CD1c-positive myeloid dendritic cell (primary cell): ENCODE measurements at regions not wholly inside any gene's neighbourhood (a gene's known extent, or its start where the extent isn't known, plus 50 kb on each side); places are given as distances from the start of the nearest gene placed in this dataset.

ENCODE experiments used
- DNase-seq: peaks from one replicate; pipeline ENCODE4 v3.0.0-alpha.2; 2016; ENCODE audit errors: extremely low spot score

GRCh38 chr13:99642841-99643240, 141.6 kb downstream of the TM9SF2 start:
- DNase-seq, result no peak

- no peak for DNase-seq
Measured at GRCh38 chr13:99642006-99642405, 140.7 kb downstream of the TM9SF2 start.

GRCh38 chr13:99640260-99640659, 139.0 kb downstream of the TM9SF2 start:
- DNase-seq, result no peak

GRCh38 chr13:99639126-99639525, 137.9 kb downstream of the TM9SF2 start:
- DNase-seq, result no peak

GRCh38 chr13:99636728-99637353, 135.6 kb downstream of the TM9SF2 start:
- DNase-seq, result no peak

GRCh38 chr13:99636306-99636705, 135.0 kb downstream of the TM9SF2 start:
- no peak for DNase-seq

GRCh38 chr13:99634672-99635071, 133.4 kb downstream of the TM9SF2 start:
- no peak for DNase-seq

GRCh38 chr13:99630269-99630898, 129.1 kb downstream of the TM9SF2 start:
- DNase-seq, result no peak

- no peak for DNase-seq
Measured at GRCh38 chr13:99629641-99630040, 128.4 kb downstream of the TM9SF2 start.

- no peak for DNase-seq
Measured at GRCh38 chr13:99628442-99628841, 127.2 kb downstream of the TM9SF2 start.

- DNase-seq, result no peak
Measured at GRCh38 chr13:99626461-99627082, 125.3 kb downstream of the TM9SF2 start.

- DNase-seq, result no peak
Measured at GRCh38 chr13:99624936-99625540, 123.8 kb downstream of the TM9SF2 start.

GRCh38 chr13:99620806-99621205, 119.5 kb downstream of the TM9SF2 start:
- DNase-seq, result no peak

- no peak for DNase-seq
Measured at GRCh38 chr13:99619207-99619606, 117.9 kb downstream of the TM9SF2 start.

GRCh38 chr13:99617474-99618255, 116.4 kb downstream of the TM9SF2 start:
- peak; percentile 15 for DNase-seq

GRCh38 chr13:99614465-99614885, 113.2 kb downstream of the TM9SF2 start:
- peak; percentile 12 for DNase-seq
